ENCODE measurements at regions not wholly inside any gene's neighbourhood (a gene's known extent, or its start where the extent isn't known, plus 50 kb on each side); places are given as distances from the start of the nearest gene placed in this dataset.

DNA sequence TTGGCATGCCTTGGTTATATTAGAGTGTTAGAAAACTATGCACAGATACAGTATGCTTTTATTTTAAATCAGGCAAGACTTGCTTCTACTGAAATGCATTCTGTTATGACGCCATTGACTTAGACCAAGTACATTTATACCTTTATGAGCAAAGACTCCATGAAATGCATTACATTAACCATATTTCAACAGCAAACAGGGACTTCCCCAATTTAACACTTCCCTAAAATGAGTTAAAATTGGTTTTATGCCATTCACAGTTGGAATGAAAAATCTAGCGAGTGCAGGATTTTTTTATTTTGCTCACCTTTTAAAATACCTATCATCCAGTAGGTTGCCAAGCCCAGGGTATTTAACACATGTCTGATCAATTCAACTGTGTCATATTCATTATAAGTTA, 272.1 kb upstream of the IZUMO3 start:
- Histone ChIP-seq H3K79me1 (ENCODE audit: low read depth in 1 of 2, low read length in 2 of 2) (no peaks in the 10 kb centered on the region), H3K27ac (ENCODE audit: insufficient read depth, low read length) (no peak overlapping the region), H3K56ac (ENCODE audit: extremely low read depth, insufficient read depth, low read length) (no peak overlapping the region), H2BK5ac (ENCODE audit: low read depth, low read length, poor library complexity, severe bottlenecking) (no peak overlapping the region), H4K5ac (ENCODE audit: low read depth, low read length) (no peak overlapping the region), H4K8ac (ENCODE audit: low read depth in 2 of 2, low read length in 2 of 2) (no peak overlapping the region), H3K4me1 (ENCODE audit: control insufficient read depth, insufficient read depth, low read length) (no peaks in the 10 kb centered on the region), H3K14ac (replicated peaks; ENCODE audit: low read depth, low read length) (no peak overlapping the region), H3K23ac (ENCODE audit: low read depth, low read length) (no peak overlapping the region), H3K9me1 (ENCODE audit: insufficient read depth, low read length) (no peaks in the 10 kb centered on the region), H3K9ac (ENCODE audit: low read depth, low read length) (no peak overlapping the region), H2BK120ac (ENCODE audit: low read depth, low read length) (no peak overlapping the region), H3K4ac (ENCODE audit: low read depth, low read length) (no peak overlapping the region), H2BK20ac (ENCODE audit: low read depth, low read length) (no peak overlapping the region), H3K18ac (ENCODE audit: low read depth, low read length) (no peak overlapping the region), H4K20me1 (ENCODE audit: insufficient read depth, low read length) (no peaks in the 10 kb centered on the region), H3K36me3 (ENCODE audit: control insufficient read depth, insufficient read depth, low read length) (no peaks in the 10 kb centered on the region), H2AK9ac (replicated peaks; ENCODE audit: low read depth, low read length, poor library complexity) (no peak overlapping the region), H3K27me3 (ENCODE audit: control insufficient read depth, insufficient read depth, low read length) (no peaks in the 10 kb centered on the region), H3K9me3 (ENCODE audit: control insufficient read depth, insufficient read depth, low read length) (0 out of 2 replicates have a peak, but pooled peaks cover 2% of the 10 kb centered on the region), H4K91ac (ENCODE audit: insufficient read depth, low read depth, low read length) (no peak overlapping the region), H2BK15ac (ENCODE audit: low read depth, low read length) (no peak overlapping the region), H3K4me3 (ENCODE audit: insufficient read depth, low read depth, low read length) (no peak overlapping the region), H3K4me2 (ENCODE audit: low read depth, low read length) (no peak overlapping the region), H2AFZ (replicated peaks; ENCODE audit: low read length, poor library complexity) (no peak overlapping the region), H2AK5ac (ENCODE audit: low read depth, low read length) (no peak overlapping the region)
- TF ChIP-seq, protein P1, sequence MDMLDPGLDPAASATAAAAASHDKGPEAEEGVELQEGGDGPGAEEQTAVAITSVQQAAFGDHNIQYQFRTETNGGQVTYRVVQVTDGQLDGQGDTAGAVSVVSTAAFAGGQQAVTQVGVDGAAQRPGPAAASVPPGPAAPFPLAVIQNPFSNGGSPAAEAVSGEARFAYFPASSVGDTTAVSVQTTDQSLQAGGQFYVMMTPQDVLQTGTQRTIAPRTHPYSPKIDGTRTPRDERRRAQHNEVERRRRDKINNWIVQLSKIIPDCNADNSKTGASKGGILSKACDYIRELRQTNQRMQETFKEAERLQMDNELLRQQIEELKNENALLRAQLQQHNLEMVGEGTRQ (IDR thresholded peaks at IDR 0.05; ENCODE audit: low read depth, low read length), result no peak
- intact Hi-C loops (cut with micrococcal nuclease), result no loop called here
- BruUV-seq (replicated peaks), result no TSS peak
- WGBS, 2 experiments (ENCODE audit: extremely low coverage in 2 of 2, insufficient read length in 1 of 2), result no CpG with 5 or more reads among the region's 2 CpGs
- in situ Hi-C loops (cut with MboI; ENCODE audit: low sequenced_read_pairs), result no loop called here
- ATAC-seq (ENCODE audit: low read depth) (no peak), DNase-seq (no peak)
- CTCF ChIA-PET, result no interaction called here
- POLR2A ChIA-PET (ENCODE audit: unreplicated experiment), result no interaction called here
- dilution Hi-C loops (cut with HindIII; ENCODE audit: low sequenced_read_pairs, unreplicated experiment), result no loop called here

Measured in IMR-90 (cell line).